ENCODE measurements at regions not wholly inside any gene's neighbourhood (a gene's known extent, or its start where the extent isn't known, plus 50 kb on each side); places are given as distances from the start of the nearest gene placed in this dataset.

GRCh38 chr2:225170162-225170561 is 127.9 kb upstream of the DOCK10 start:
- no peak for TF ChIP-seq CTCF (IDR thresholded peaks at IDR 0.05)
- TF ChIP-seq POLR2A (IDR thresholded peaks at IDR 0.05): no peak

Measured in testis (tissue), 2 donors.